ENCODE measurements at regions not wholly inside any gene's neighbourhood (a gene's known extent, or its start where the extent isn't known, plus 50 kb on each side); places are given as distances from the start of the nearest gene placed in this dataset.

GRCh38 chr6:62805431-62805830 is 405.8 kb upstream of the FKBP1C start (continued):
- TF ChIP-seq FOXJ3 (CRISPR knock-in tag; IDR thresholded peaks at IDR 0.05) (no peak), GABPA (IDR thresholded peaks at IDR 0.05; ENCODE audit: low read depth) (no peak), MXI1 (IDR thresholded peaks at IDR 0.05; ENCODE audit: low read depth, low read length) (no peak)

GRCh38 chr6:62803094-62803493 is 408.2 kb upstream of the FKBP1C start:
- no peak overlapping the region for H3K9ac ChIP-seq
- no peak for TF ChIP-seq GABPA (IDR thresholded peaks at IDR 0.05; ENCODE audit: low read depth)
- no peak for TF ChIP-seq GATA2 (CRISPR knock-in tag; IDR thresholded peaks at IDR 0.05)
- no peak for TF ChIP-seq MAX (IDR thresholded peaks at IDR 0.05; ENCODE audit: low read depth)
- TF ChIP-seq YY1 (IDR thresholded peaks at IDR 0.05; ENCODE audit: low read depth) = no peak
- TF ChIP-seq TAF1 (IDR thresholded peaks at IDR 0.05; ENCODE audit: borderline replicate concordance, low read depth, low read length) = no peak
- no peak for TF ChIP-seq TEAD4 (IDR thresholded peaks at IDR 0.05; ENCODE audit: borderline replicate concordance, insufficient read depth)
- TF ChIP-seq FOXJ3 (CRISPR knock-in tag; IDR thresholded peaks at IDR 0.05) = no peak
- TF ChIP-seq SMC3 (IDR thresholded peaks at IDR 0.05; ENCODE audit: low read depth, low read length) = no peak
- no peak for TF ChIP-seq SIN3A (IDR thresholded peaks at IDR 0.05; ENCODE audit: borderline replicate concordance, low read depth, low read length)
- no peak for TF ChIP-seq MXI1 (IDR thresholded peaks at IDR 0.05; ENCODE audit: low read depth, low read length)
- TF ChIP-seq FOSL2 (IDR thresholded peaks at IDR 0.05; ENCODE audit: borderline replicate concordance, low read depth) = no peak
- no peak for TF ChIP-seq ZBTB33 (IDR thresholded peaks at IDR 0.05; ENCODE audit: borderline replicate concordance, low read depth)
- no peak for TF ChIP-seq IRF3 (IDR thresholded peaks at IDR 0.05; ENCODE audit: low read depth, low read length)
- no peak for TF ChIP-seq USF1 (IDR thresholded peaks at IDR 0.05; ENCODE audit: borderline replicate concordance, low read depth)
- no peak for TF ChIP-seq RCOR1 (IDR thresholded peaks at IDR 0.05; ENCODE audit: low read length)
- TF ChIP-seq EZH2phosphoT487 (IDR thresholded peaks at IDR 0.05; ENCODE audit: borderline replicate concordance, low read depth) = no peak
- no peak for TF ChIP-seq EP300 (IDR thresholded peaks at IDR 0.05; ENCODE audit: borderline replicate concordance in 1 of 2, low read depth in 1 of 2, low read length in 1 of 2)
- TF ChIP-seq NRF1 (IDR thresholded peaks at IDR 0.05; ENCODE audit: low read depth, low read length) = no peak
- TF ChIP-seq RAD21 (IDR thresholded peaks at IDR 0.05; ENCODE audit: low read length) = no peak
- TF ChIP-seq RFX5 (IDR thresholded peaks at IDR 0.05; ENCODE audit: low read length) = no peak
- H3K4me1 ChIP-seq (ENCODE audit: control insufficient read depth in 1 of 2, insufficient read depth in 2 of 2, low read depth in 1 of 2, low read length in 1 of 2) = no peaks in the 10 kb centered on the region; a peak in 1 of 4 replicates
- ChIA-PET POLR2A (no interaction called here), CTCF (no interaction called here)
- no peaks in the 10 kb centered on the region for H3K27me3 ChIP-seq (ENCODE audit: insufficient read depth)
- WGBS (ENCODE audit: low lambda C conversion rate) = 7% methylated on average over 6 of the region's 7 CpGs
- no peak overlapping the region for H3K27ac ChIP-seq (ENCODE audit: low read depth in 2 of 2, low read length in 1 of 2)
- H3K36me3 ChIP-seq (replicated peaks in 1 of 2; ENCODE audit: control insufficient read depth in 1 of 2, insufficient read depth in 2 of 2, low read length in 1 of 2) = no peaks in the 10 kb centered on the region
- H3K79me2 ChIP-seq (ENCODE audit: insufficient read depth) = no peaks in the 10 kb centered on the region
- no peaks in the 10 kb centered on the region; the same call in 1 of the 2 replicates for H3K9me3 ChIP-seq
- no peak overlapping the region for H2AFZ ChIP-seq (ENCODE audit: low read depth)
- no peak overlapping the region for H3K4me3 ChIP-seq (ENCODE audit: low read depth in 2 of 2, low read length in 1 of 2)
- H4K20me1 ChIP-seq (ENCODE audit: insufficient read depth) = no peaks in the 10 kb centered on the region
- no peak overlapping the region for H3K4me2 ChIP-seq
- no peaks in the 10 kb centered on the region for H3F3A ChIP-seq (replicated peaks; ENCODE audit: insufficient read depth)
- DNase-seq = no peak
- no peaks in the 10 kb centered on the region; the same call in 1 of the 2 replicates for H3K9me2 ChIP-seq
